H1 (cell line): ENCODE measurements at regions not wholly inside any gene's neighbourhood (a gene's known extent, or its start where the extent isn't known, plus 50 kb on each side); places are given as distances from the start of the nearest gene placed in this dataset.

ENCODE experiments used
- CTCF ChIA-PET: fragments of 300-600 bp; sonication (Branson Sonifier 250); formaldehyde crosslinking; loops from one replicate; lab custom pipeline; 2021; ENCODE audit not compliant: partially characterized antibody; lab: Charles Lee
- POLR2A ChIA-PET: fragments of 300-600 bp; sonication (Branson Sonifier 250); formaldehyde crosslinking; loops from one replicate; lab custom pipeline; 2021; ENCODE audit warnings: inconsistent platforms; ENCODE audit not compliant: partially characterized antibody; lab: Charles Lee
- DNase-seq, 2 experiments: peaks; one replicate each; pipeline versions ENCODE4 v3.0.0 to v3.0.0-alpha.2; 2010 to 2022; ENCODE audit warnings: low spot score in 2 of 2, low read depth in 1 of 2, mixed read lengths in 1 of 2
- FAIRE-seq: peaks from 2 replicates; lab custom pipeline; 2011; peaks lifted over from hg19 to GRCh38; lab: Jason Lieb, UNC
- H2AFZ ChIP-seq: 2 replicates; pipeline ENCODE4 v1.8.1; 2012; ENCODE audit warnings: low read length, inconsistent platforms
- H2AK5ac ChIP-seq: 2 replicates; pipeline ENCODE4 v1.6.1; 2013; ENCODE audit warnings: low read depth, low read length
- H2BK120ac ChIP-seq: replicated peaks from 2 replicates; pipeline ENCODE3; 2013; ENCODE audit warnings: low read depth, low read length, inconsistent platforms
- H2BK12ac ChIP-seq: 2 replicates; pipeline ENCODE4 v1.6.1; 2013; ENCODE audit warnings: low read depth, low read length
- H2BK15ac ChIP-seq: 2 replicates; pipeline ENCODE4 v1.6.1; 2013; ENCODE audit warnings: low read length
- H2BK20ac ChIP-seq: 2 replicates; pipeline ENCODE4 v1.6.1; 2013; ENCODE audit warnings: low read length
- H2BK5ac ChIP-seq: 2 replicates; pipeline ENCODE4 v1.6.1; 2013; ENCODE audit warnings: low read depth, low read length
- H3K14ac ChIP-seq: 2 replicates; pipeline ENCODE4 v1.6.1; 2013; ENCODE audit warnings: inconsistent platforms; ENCODE audit not compliant: insufficient read length
- H3K18ac ChIP-seq: 2 replicates; pipeline ENCODE4 v1.6.1; 2013; ENCODE audit warnings: low read length; ENCODE audit errors: extremely low read depth
- H3K23ac ChIP-seq: 2 replicates; pipeline ENCODE4 v1.6.1; 2013; ENCODE audit warnings: inconsistent platforms; ENCODE audit not compliant: insufficient read length
- H3K23me2 ChIP-seq: 2 replicates; pipeline ENCODE4 v1.6.1; 2013; ENCODE audit warnings: low read depth, low read length
- H3K27ac ChIP-seq: 2 replicates; pipeline ENCODE4 v1.6.1; 2011; ENCODE audit warnings: low read depth, low read length, inconsistent platforms
- H3K27me3 ChIP-seq, 4 experiments: replicated peaks in 1 of 4; 1 replicate in 1 of 4; 2 replicates in 3 of 4; pipeline versions ENCODE4 v1.6.1 to v1.8.1; 2011 to 2013; ENCODE audit warnings: low read length in 3 of 4, mild to moderate bottlenecking in 3 of 4, inconsistent platforms in 2 of 4, mixed read lengths in 2 of 4, moderate library complexity in 1 of 4; ENCODE audit not compliant: control insufficient read depth in 3 of 4, insufficient read depth in 3 of 4; ENCODE audit errors: extremely low read depth in 1 of 4
- H3K36me3 ChIP-seq, 4 experiments: 2 replicates each; pipeline versions ENCODE4 v1.6.1 to v1.8.1; 2011 to 2013; ENCODE audit warnings: mild to moderate bottlenecking in 4 of 4, low read length in 3 of 4, moderate library complexity in 2 of 4, control low read depth in 1 of 4, inconsistent platforms in 1 of 4; ENCODE audit not compliant: insufficient read depth in 4 of 4, control insufficient read depth in 2 of 4
- H3K4ac ChIP-seq: replicated peaks from 2 replicates; pipeline ENCODE3; 2013; ENCODE audit warnings: low read length, low read depth, mixed read lengths, inconsistent platforms; ENCODE audit not compliant: insufficient read length
- H3K4me1 ChIP-seq, 4 experiments: replicated peaks in 1 of 4; 1 replicate in 1 of 4; 2 replicates in 3 of 4; pipeline versions ENCODE4 v1.6.1 to v1.8.1; 2011 to 2013; ENCODE audit warnings: low read length in 3 of 4, inconsistent platforms in 2 of 4, mixed read lengths in 1 of 4; ENCODE audit not compliant: insufficient read depth in 4 of 4, control insufficient read depth in 3 of 4
- H3K4me2 ChIP-seq, 2 experiments: 2 replicates each; pipeline versions ENCODE4 v1.6.1 to v1.8.1; 2011 to 2013; ENCODE audit warnings: low read depth in 2 of 2, low read length in 2 of 2, control low read depth in 1 of 2, inconsistent platforms in 1 of 2, mild to moderate bottlenecking in 1 of 2; ENCODE audit not compliant: insufficient read depth in 1 of 2
- H3K4me3 ChIP-seq, 4 experiments: fragments of 200-600, 300-600 bp in 1 of 4; sonication (generic), shearing (Covaris generic), sonication (Bioruptor Twin) in 1 of 4; 2 replicates each; pipeline versions ENCODE4 v1.5.1 to v1.8.1; 2011 to 2016; ENCODE audit warnings: low read length in 4 of 4, low read depth in 3 of 4, control low read depth in 2 of 4, inconsistent platforms in 2 of 4, mild to moderate bottlenecking in 2 of 4, mixed read lengths in 1 of 4, moderate library complexity in 1 of 4; ENCODE audit not compliant: insufficient read depth in 2 of 4; ENCODE audit errors: extremely low read depth in 1 of 4
- H3K56ac ChIP-seq: replicated peaks from 2 replicates; pipeline ENCODE3; 2013; ENCODE audit warnings: low read depth, mild to moderate bottlenecking, mixed read lengths, low read length, inconsistent platforms; ENCODE audit not compliant: insufficient read length
- H3K79me1 ChIP-seq: 2 replicates; pipeline ENCODE4 v1.6.1; 2013; ENCODE audit warnings: low read depth, low read length, control low read depth
- H3K79me2 ChIP-seq, 2 experiments: 2 replicates each; pipeline versions ENCODE4 v1.6.1 to v1.8.1; 2012 to 2013; ENCODE audit warnings: low read length in 2 of 2, mild to moderate bottlenecking in 2 of 2, inconsistent platforms in 1 of 2; ENCODE audit not compliant: insufficient read depth in 2 of 2, control insufficient read depth in 1 of 2
- H3K9ac ChIP-seq, 4 experiments: replicated peaks in 1 of 4; 1 replicate in 1 of 4; 2 replicates in 3 of 4; pipeline versions ENCODE4 v1.6.1 to v1.8.1; 2011 to 2013; ENCODE audit warnings: low read depth in 3 of 4, low read length in 3 of 4, control low read depth in 2 of 4, mild to moderate bottlenecking in 2 of 4, moderate library complexity in 2 of 4, inconsistent platforms in 1 of 4; ENCODE audit errors: extremely low read depth in 1 of 4
- H3K9me3 ChIP-seq, 2 experiments: 2 replicates each; pipeline versions ENCODE4 v1.6.1 to v1.8.1; 2012 to 2013; ENCODE audit warnings: mild to moderate bottlenecking in 2 of 2, moderate library complexity in 2 of 2, control low read depth in 1 of 2, inconsistent platforms in 1 of 2, low read depth in 1 of 2, low read length in 1 of 2, mixed read lengths in 1 of 2; ENCODE audit not compliant: insufficient read depth in 2 of 2
- H4K20me1 ChIP-seq, 2 experiments: replicated peaks in 1 of 2; 2 replicates each; pipeline versions ENCODE3 to v1.8.1; 2011 to 2013; ENCODE audit warnings: inconsistent platforms in 2 of 2, low read length in 2 of 2, mild to moderate bottlenecking in 1 of 2; ENCODE audit not compliant: insufficient read depth in 2 of 2, control insufficient read depth in 1 of 2
- H4K5ac ChIP-seq: 2 replicates; pipeline ENCODE4 v1.6.1; 2013; ENCODE audit warnings: low read length, low read depth, mixed read lengths, inconsistent platforms; ENCODE audit not compliant: insufficient read length
- H4K8ac ChIP-seq: 2 replicates; pipeline ENCODE4 v1.8.0; 2013; ENCODE audit warnings: mild to moderate bottlenecking, moderate library complexity, low read length, inconsistent platforms; ENCODE audit not compliant: insufficient read depth; ENCODE audit errors: extremely low read depth
- H4K91ac ChIP-seq: replicated peaks from 2 replicates; pipeline ENCODE3; 2013; ENCODE audit warnings: low read length, mixed read lengths, inconsistent platforms; ENCODE audit not compliant: insufficient read length
- SIN3A ChIP-seq, 2 experiments: IDR thresholded peaks in 1 of 2; conservative IDR thresholded peaks in 1 of 2; 2 replicates each; pipeline ENCODE4 v1.6.1; 2011 to 2012; ENCODE audit warnings: low read length in 2 of 2, improper control_type of control experiment in 1 of 2, low read depth in 1 of 2, mild to moderate bottlenecking in 1 of 2
- TBP ChIP-seq: IDR thresholded peaks from 2 replicates; pipeline ENCODE4 v1.6.1; 2011; ENCODE audit warnings: low read depth, low read length, improper control_type of control experiment
- WGBS, 2 experiments: shearing (Covaris generic) in 1 of 2; methylation state at CpG; one replicate each; pipeline versions ENCODE4 v1.1.6 to v1.1.7; 2013 to 2015; ENCODE audit warnings: low lambda C conversion rate in 2 of 2, mixed read lengths in 2 of 2, inconsistent platforms in 1 of 2, low coverage in 1 of 2, missing lambda C conversion rate in 1 of 2; ENCODE audit not compliant: insufficient replicate concordance in 2 of 2, insufficient coverage in 1 of 2, insufficient read length in 1 of 2; ENCODE audit errors: extremely low coverage in 1 of 2, missing lambda C conversion rate in 1 of 2; 5-methylcytosine and 5-hydroxymethylcytosine counted together

GRCh38 chr6:9890469-9890868 is 524.4 kb downstream of the TFAP2A start:
- no peak overlapping the region for H2BK120ac ChIP-seq
- POLR2A ChIA-PET: no interaction called here
- DNase-seq: no peak
- H2BK5ac ChIP-seq: no peak overlapping the region
- H3K18ac ChIP-seq: no peak overlapping the region
- no peak overlapping the region for H3K4me3 ChIP-seq
- no peaks in the 10 kb centered on the region for H3K36me3 ChIP-seq
- H2AFZ ChIP-seq: no peak overlapping the region
- H2BK12ac ChIP-seq: no peak overlapping the region
- H2AK5ac ChIP-seq: no peak overlapping the region
- no peak overlapping the region for H3K14ac ChIP-seq
- H4K91ac ChIP-seq: no peak overlapping the region
- H2BK15ac ChIP-seq: no peak overlapping the region
- H3K9me3 ChIP-seq: no peaks in the 10 kb centered on the region
- H3K4me1 ChIP-seq: no peaks in the 10 kb centered on the region
- CTCF ChIA-PET: no interaction called here
- no peak overlapping the region for H3K4me2 ChIP-seq
- H4K20me1 ChIP-seq: no peaks in the 10 kb centered on the region
- no peak overlapping the region for H3K56ac ChIP-seq
- H3K79me2 ChIP-seq: no peaks in the 10 kb centered on the region
- no peak overlapping the region for H3K23ac ChIP-seq
- no peak overlapping the region for H3K4ac ChIP-seq
- H4K8ac ChIP-seq: no peak overlapping the region
- H2BK20ac ChIP-seq: no peak overlapping the region
- H3K23me2 ChIP-seq: no peaks in the 10 kb centered on the region
- no peak overlapping the region for H3K9ac ChIP-seq
- H3K79me1 ChIP-seq: no peaks in the 10 kb centered on the region
- 100% methylated on average over 3 of the region's 3 CpGs; no CpG with 5 or more reads in 1 of the 2 experiments for WGBS, 2 experiments
- no peak for TF ChIP-seq SIN3A (conservative IDR thresholded peaks at IDR 0.05 in 1 of 2, IDR thresholded peaks at IDR 0.05 in 1 of 2; ENCODE audit: low read depth in 1 of 2, low read length in 2 of 2)
- TF ChIP-seq TBP: no peak
- no peak overlapping the region for H3K27ac ChIP-seq
- no peak for FAIRE-seq
- no peak overlapping the region for H4K5ac ChIP-seq
- no peaks in the 10 kb centered on the region for H3K27me3 ChIP-seq
